Astrocyte (in vitro differentiated cells and primary cell): ENCODE measurements at regions not wholly inside any gene's neighbourhood (a gene's known extent, or its start where the extent isn't known, plus 50 kb on each side); places are given as distances from the start of the nearest gene placed in this dataset.

Source experiments
- EZH2 ChIP-seq: IDR thresholded peaks from 2 replicates; pipeline ENCODE4 v1.6.1; 2012; ENCODE audit warnings: mild to moderate bottlenecking, low read length, inconsistent platforms; ENCODE audit not compliant: insufficient read depth
- TF ChIP-seq, protein P1 (sequence below): IDR thresholded peaks from 2 replicates; pipeline ENCODE4 v1.5.1; 2011; ENCODE audit warnings: low read depth, mild to moderate bottlenecking, inconsistent platforms, low read length, moderate library complexity; ENCODE audit not compliant: insufficient read depth

DNA sequence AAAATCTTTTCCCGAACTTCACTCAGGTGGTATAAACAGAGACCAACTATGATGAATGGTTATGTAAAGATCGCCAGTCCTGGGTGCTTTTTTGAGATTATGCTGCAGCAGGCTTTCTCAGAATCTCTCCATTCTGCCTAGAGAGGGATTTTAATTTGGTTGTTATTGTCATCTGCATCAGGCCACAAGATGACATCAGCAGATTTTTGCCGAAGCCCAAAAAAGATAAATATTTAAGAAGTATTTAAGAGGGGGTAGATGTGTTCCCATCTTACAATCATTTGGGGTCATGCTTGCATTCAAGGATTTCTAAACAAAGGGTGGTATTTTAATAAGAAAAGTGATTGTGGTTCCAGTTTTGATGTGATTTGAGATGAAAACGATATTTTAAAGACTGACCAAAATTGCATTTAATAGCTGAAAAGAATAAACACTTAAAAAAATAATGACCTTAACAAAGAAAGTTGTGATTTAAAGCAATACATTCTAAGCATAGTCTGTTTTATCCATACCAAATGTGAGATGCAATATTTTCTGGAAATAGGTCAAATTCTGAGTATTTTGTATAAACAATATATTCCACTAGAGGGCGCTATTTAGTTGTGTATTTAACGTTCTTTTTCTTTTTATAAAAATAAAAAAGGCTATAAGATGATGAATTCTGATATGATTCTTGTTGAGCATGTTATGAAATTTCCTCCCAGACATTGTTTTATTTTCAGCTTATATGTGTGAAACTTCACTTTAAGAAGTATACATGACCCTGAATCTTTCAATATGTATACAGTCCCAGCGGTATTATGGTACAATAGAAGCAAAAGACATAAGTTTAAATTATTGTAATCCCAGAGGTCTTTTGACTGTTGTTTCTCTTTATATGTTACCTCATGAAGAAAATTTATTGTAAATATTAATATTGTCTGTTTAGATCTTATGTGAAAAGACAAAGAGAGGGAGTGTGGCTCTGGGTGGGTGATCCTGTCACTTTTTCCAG, 51.0 kb upstream of the ZFP64 start:
- TF ChIP-seq, protein P1, sequence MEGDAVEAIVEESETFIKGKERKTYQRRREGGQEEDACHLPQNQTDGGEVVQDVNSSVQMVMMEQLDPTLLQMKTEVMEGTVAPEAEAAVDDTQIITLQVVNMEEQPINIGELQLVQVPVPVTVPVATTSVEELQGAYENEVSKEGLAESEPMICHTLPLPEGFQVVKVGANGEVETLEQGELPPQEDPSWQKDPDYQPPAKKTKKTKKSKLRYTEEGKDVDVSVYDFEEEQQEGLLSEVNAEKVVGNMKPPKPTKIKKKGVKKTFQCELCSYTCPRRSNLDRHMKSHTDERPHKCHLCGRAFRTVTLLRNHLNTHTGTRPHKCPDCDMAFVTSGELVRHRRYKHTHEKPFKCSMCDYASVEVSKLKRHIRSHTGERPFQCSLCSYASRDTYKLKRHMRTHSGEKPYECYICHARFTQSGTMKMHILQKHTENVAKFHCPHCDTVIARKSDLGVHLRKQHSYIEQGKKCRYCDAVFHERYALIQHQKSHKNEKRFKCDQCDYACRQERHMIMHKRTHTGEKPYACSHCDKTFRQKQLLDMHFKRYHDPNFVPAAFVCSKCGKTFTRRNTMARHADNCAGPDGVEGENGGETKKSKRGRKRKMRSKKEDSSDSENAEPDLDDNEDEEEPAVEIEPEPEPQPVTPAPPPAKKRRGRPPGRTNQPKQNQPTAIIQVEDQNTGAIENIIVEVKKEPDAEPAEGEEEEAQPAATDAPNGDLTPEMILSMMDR, result peak; percentile 52
- TF ChIP-seq EZH2, result no peak
